Mesothelial cell of epicardium (in vitro differentiated cells): ENCODE measurements at regions not wholly inside any gene's neighbourhood (a gene's known extent, or its start where the extent isn't known, plus 50 kb on each side); places are given as distances from the start of the nearest gene placed in this dataset.

ENCODE experiments used
- DNase-seq, 2 experiments: peaks; one replicate each; pipeline ENCODE4 v3.0.0; 2021; ENCODE audit warnings: low spot score in 2 of 2; ENCODE audit not compliant: unreplicated experiment in 2 of 2
- H3K27ac Mint-ChIP-seq: 2 replicates; pipeline ENCODE4 v1.8.0; 2021; ENCODE audit warnings: mixed read lengths
- H3K27me3 Mint-ChIP-seq: 2 replicates; pipeline ENCODE4 v1.8.0; 2021; ENCODE audit warnings: low read depth, mixed read lengths
- H3K36me3 Mint-ChIP-seq: 2 replicates; pipeline ENCODE4 v1.8.0; 2021; ENCODE audit warnings: mixed read lengths
- H3K4me1 Mint-ChIP-seq: 2 replicates; pipeline ENCODE4 v1.8.0; 2021; ENCODE audit warnings: mixed read lengths
- H3K4me3 Mint-ChIP-seq: 2 replicates; pipeline ENCODE4 v1.8.0; 2021; ENCODE audit warnings: mild to moderate bottlenecking, moderate library complexity, mixed read lengths
- H3K9me3 Mint-ChIP-seq: 2 replicates; pipeline ENCODE4 v1.8.0; 2021; ENCODE audit warnings: mixed read lengths
- CTCF ChIP-seq: fragments of 200-600 bp; sonication (generic); IDR thresholded peaks from one replicate; pipeline ENCODE4 v1.5.0; 2021; ENCODE audit warnings: antibody characterized with exemption; ENCODE audit not compliant: unreplicated experiment

- Mint-ChIP-seq H3K27ac (no peak overlapping the region), H3K4me1 (no peaks in the 10 kb centered on the region), H3K27me3 (no peaks in the 10 kb centered on the region), H3K4me3 (no peak overlapping the region), H3K36me3 (no peaks in the 10 kb centered on the region), H3K9me3 (peaks cover 10% of the 10 kb centered on the region)
- no peak for DNase-seq
- TF ChIP-seq CTCF = no peak
Measured at GRCh38 chr4:160825644-160826338, 1338.0 kb downstream of the FSTL5 start.

- no peaks in the 10 kb centered on the region for H3K27me3 Mint-ChIP-seq
- peaks cover 2% of the 10 kb centered on the region for H3K4me1 Mint-ChIP-seq
- no peak overlapping the region for H3K4me3 Mint-ChIP-seq
- no peak for DNase-seq
- H3K36me3 Mint-ChIP-seq = no peaks in the 10 kb centered on the region
- H3K9me3 Mint-ChIP-seq = peaks cover 10% of the 10 kb centered on the region
- TF ChIP-seq CTCF = no peak
- no peak overlapping the region for H3K27ac Mint-ChIP-seq
Measured at GRCh38 chr4:160826339-160826679, 1337.5 kb downstream of the FSTL5 start.

- Mint-ChIP-seq H3K4me3 (no peak overlapping the region), H3K27me3 (no peaks in the 10 kb centered on the region), H3K9me3 (no peaks in the 10 kb centered on the region), H3K36me3 (no peaks in the 10 kb centered on the region), H3K4me1 (peaks cover 6% of the 10 kb centered on the region), H3K27ac (no peak overlapping the region)
- TF ChIP-seq CTCF = no peak
- DNase-seq = no peak
Measured at GRCh38 chr4:160831165-160831922, 1332.5 kb downstream of the FSTL5 start.

- H3K4me3 Mint-ChIP-seq = no peak overlapping the region
- H3K27me3 Mint-ChIP-seq = no peaks in the 10 kb centered on the region
- DNase-seq = no peak
- H3K36me3 Mint-ChIP-seq = no peaks in the 10 kb centered on the region
- TF ChIP-seq CTCF = no peak
- H3K4me1 Mint-ChIP-seq = peaks cover 6% of the 10 kb centered on the region
- H3K9me3 Mint-ChIP-seq = no peaks in the 10 kb centered on the region
- H3K27ac Mint-ChIP-seq = no peak overlapping the region
Measured at GRCh38 chr4:160835789-160836188, 1328.0 kb downstream of the FSTL5 start.

GRCh38 chr4:160836431-160836830, 1327.4 kb downstream of the FSTL5 start:
- Mint-ChIP-seq H3K9me3 (no peaks in the 10 kb centered on the region), H3K27me3 (no peaks in the 10 kb centered on the region), H3K27ac (no peak overlapping the region), H3K36me3 (no peaks in the 10 kb centered on the region), H3K4me1 (peaks cover 3% of the 10 kb centered on the region), H3K4me3 (no peak overlapping the region)
- TF ChIP-seq CTCF = no peak
- DNase-seq = no peak
